ENCODE measurements at regions not wholly inside any gene's neighbourhood (a gene's known extent, or its start where the extent isn't known, plus 50 kb on each side); places are given as distances from the start of the nearest gene placed in this dataset.

DNA sequence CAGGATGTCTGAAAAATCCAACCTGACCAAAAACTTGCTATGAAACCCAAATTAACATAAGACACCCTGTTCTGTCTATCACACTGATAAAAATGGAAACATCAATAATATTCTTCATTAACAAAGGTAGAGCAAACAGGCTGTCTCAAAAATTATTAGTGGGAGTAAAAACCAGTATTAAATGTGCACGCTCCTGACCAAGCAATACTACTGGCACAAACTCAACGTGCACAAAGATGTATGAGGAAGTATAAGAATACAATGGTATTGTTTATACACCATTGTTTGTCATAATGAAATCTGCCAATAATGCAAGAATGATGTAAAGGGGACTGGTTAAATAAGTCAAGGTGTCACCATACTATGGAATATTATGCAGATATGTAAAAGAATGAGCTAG is 288.5 kb downstream of the MN1 start:
- Histone ChIP-seq H3K4me3 (ENCODE audit: low read length) (no peak overlapping the region), H2AFZ (ENCODE audit: low read length) (no peak overlapping the region), H3K4me1 (ENCODE audit: low read length) (no peaks in the 10 kb centered on the region), H3K27ac (ENCODE audit: low read length) (no peak overlapping the region), H3K4me2 (ENCODE audit: low read depth, low read length) (no peak overlapping the region), H4K20me1 (ENCODE audit: insufficient read depth, low read length) (no peaks in the 10 kb centered on the region), H3K36me3 (replicated peaks; ENCODE audit: insufficient read depth, low read length) (no peaks in the 10 kb centered on the region), H3K9me2 (replicated peaks; ENCODE audit: insufficient read depth, low read length) (no peaks in the 10 kb centered on the region), H3K9ac (ENCODE audit: low read length) (no peak overlapping the region), H3K79me2 (ENCODE audit: low read length) (no peaks in the 10 kb centered on the region), H3K27me3 (replicated peaks; ENCODE audit: insufficient read depth, low read length) (peaks cover 34% of the 10 kb centered on the region), H3F3A (ENCODE audit: insufficient read depth, low read length) (no peaks in the 10 kb centered on the region), H3K9me3 (replicated peaks; ENCODE audit: insufficient read depth, low read length) (no peaks in the 10 kb centered on the region)
- DNase-seq, result no peak
- TF ChIP-seq, protein P1, sequence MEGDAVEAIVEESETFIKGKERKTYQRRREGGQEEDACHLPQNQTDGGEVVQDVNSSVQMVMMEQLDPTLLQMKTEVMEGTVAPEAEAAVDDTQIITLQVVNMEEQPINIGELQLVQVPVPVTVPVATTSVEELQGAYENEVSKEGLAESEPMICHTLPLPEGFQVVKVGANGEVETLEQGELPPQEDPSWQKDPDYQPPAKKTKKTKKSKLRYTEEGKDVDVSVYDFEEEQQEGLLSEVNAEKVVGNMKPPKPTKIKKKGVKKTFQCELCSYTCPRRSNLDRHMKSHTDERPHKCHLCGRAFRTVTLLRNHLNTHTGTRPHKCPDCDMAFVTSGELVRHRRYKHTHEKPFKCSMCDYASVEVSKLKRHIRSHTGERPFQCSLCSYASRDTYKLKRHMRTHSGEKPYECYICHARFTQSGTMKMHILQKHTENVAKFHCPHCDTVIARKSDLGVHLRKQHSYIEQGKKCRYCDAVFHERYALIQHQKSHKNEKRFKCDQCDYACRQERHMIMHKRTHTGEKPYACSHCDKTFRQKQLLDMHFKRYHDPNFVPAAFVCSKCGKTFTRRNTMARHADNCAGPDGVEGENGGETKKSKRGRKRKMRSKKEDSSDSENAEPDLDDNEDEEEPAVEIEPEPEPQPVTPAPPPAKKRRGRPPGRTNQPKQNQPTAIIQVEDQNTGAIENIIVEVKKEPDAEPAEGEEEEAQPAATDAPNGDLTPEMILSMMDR (IDR thresholded peaks at IDR 0.05; ENCODE audit: low read length), result no peak
- TF ChIP-seq EZH2 (optimal IDR thresholded peaks at IDR 0.05; ENCODE audit: low read depth, low read length), result no peak
- no peak for TF ChIP-seq EZH2phosphoT487 (IDR thresholded peaks at IDR 0.05; ENCODE audit: low read length)

DNA sequence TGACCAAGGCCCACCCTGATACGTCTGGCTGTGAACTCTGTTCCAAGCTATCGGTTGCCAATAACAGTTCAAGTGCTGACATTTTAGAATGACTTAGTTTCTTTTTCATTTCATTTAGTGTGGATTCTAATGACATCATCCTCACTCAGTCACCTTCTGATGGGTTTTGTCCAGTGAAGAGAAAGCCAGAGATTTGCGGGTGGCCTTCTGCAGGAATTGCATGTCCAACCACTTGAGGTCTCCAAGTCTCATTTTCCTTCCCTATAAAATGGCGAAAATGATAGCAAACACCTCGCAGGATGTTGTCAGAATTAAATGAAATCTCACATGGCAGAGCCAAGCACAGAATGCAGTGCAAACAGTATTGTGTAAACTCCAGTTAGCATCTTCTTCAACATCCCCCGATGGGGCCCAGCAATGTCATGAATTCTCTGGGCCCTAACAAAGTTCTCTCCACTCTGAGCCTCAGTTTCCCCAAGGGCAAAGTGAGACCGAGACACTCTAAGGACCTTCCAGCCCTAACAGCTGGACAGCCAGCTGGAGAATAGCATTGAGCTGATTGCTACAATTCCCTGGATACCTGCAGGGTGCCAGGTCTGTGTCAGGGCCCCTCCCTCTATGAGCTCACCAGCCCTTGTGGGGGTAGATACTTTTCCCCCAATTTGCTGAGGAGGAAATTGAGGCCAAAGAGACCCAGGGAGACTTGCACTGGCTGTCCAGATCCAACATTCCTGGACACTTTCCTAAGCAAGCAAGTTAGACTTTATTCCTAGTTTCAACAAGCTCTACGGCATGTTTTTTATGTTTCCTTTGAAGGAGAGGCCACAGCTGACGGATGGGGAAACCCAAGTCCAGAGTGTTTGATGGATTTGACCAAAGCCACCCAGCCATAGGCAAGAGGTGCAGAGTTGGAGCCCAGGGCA is 286.7 kb downstream of the MN1 start:
- H3K4me3 ChIP-seq (ENCODE audit: low read length), result no peak overlapping the region
- no peaks in the 10 kb centered on the region for H4K20me1 ChIP-seq (ENCODE audit: insufficient read depth, low read length)
- no peaks in the 10 kb centered on the region for H3K9me2 ChIP-seq (replicated peaks; ENCODE audit: insufficient read depth, low read length)
- peaks cover 28% of the 10 kb centered on the region for H3K27me3 ChIP-seq (replicated peaks; ENCODE audit: insufficient read depth, low read length)
- H3F3A ChIP-seq (ENCODE audit: insufficient read depth, low read length), result no peaks in the 10 kb centered on the region
- no peaks in the 10 kb centered on the region for H3K4me1 ChIP-seq (ENCODE audit: low read length)
- H3K4me2 ChIP-seq (ENCODE audit: low read depth, low read length), result no peak overlapping the region
- H3K36me3 ChIP-seq (replicated peaks; ENCODE audit: insufficient read depth, low read length), result no peaks in the 10 kb centered on the region
- H2AFZ ChIP-seq (ENCODE audit: low read length), result no peak overlapping the region
- no peak for TF ChIP-seq EZH2 (optimal IDR thresholded peaks at IDR 0.05; ENCODE audit: low read depth, low read length)
- TF ChIP-seq, protein P1 (IDR thresholded peaks at IDR 0.05; ENCODE audit: low read length), result no peak
- TF ChIP-seq EZH2phosphoT487 (IDR thresholded peaks at IDR 0.05; ENCODE audit: low read length), result no peak
- H3K9me3 ChIP-seq (replicated peaks; ENCODE audit: insufficient read depth, low read length), result no peaks in the 10 kb centered on the region
- H3K79me2 ChIP-seq (ENCODE audit: low read length), result no peaks in the 10 kb centered on the region
- H3K9ac ChIP-seq (ENCODE audit: low read length), result no peak overlapping the region
- H3K27ac ChIP-seq (ENCODE audit: low read length), result no peak overlapping the region
- DNase-seq, result no peak

DNA sequence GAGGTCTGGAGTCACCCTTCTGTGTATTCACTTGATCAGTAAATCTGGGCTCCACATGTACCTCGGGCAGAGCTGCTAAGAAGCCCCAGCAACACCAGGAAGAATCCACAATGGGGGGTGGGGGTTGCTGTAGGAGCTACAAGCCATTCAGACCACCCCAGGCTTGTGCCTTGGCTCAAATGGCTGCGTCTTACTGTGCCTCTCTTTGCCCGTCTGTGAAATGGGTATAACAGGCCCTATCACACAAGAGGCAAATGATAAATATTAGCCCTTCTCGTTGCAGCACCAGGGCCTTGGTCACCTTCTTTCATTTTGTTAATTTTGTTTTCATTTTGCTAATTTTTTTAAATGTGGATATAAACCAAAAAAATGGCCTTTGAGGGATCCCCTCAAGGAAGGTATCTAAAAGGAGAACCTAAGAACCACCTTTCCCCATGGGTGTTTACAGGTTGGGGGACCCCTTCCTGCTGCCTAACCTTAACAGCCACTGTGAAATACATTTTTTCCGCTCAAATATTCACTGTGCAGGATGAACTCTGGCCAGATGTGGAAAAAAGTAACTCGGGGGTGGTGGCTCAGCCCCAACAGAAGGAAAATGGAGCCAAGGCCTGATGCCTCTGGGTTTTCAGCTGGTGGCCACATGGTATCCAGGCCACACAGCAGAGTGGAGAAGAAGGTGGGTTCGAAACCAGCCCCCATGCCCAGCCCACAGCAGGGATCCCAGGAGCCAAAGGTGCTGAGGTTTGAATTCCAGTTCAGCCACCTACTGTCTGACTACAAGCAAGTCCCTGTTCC is 284.0 kb downstream of the MN1 start:
- no peak for DNase-seq
- no peak overlapping the region for H3K9ac ChIP-seq (ENCODE audit: low read length)
- H3K9me3 ChIP-seq (replicated peaks; ENCODE audit: insufficient read depth, low read length), result no peaks in the 10 kb centered on the region
- no peaks in the 10 kb centered on the region for H3K79me2 ChIP-seq (ENCODE audit: low read length)
- no peaks in the 10 kb centered on the region for H3K36me3 ChIP-seq (replicated peaks; ENCODE audit: insufficient read depth, low read length)
- TF ChIP-seq, protein P1 (IDR thresholded peaks at IDR 0.05; ENCODE audit: low read length), result no peak
- no peak for TF ChIP-seq EZH2 (optimal IDR thresholded peaks at IDR 0.05; ENCODE audit: low read depth, low read length)
- no peak overlapping the region for H2AFZ ChIP-seq (ENCODE audit: low read length)
- no peaks in the 10 kb centered on the region for H3K9me2 ChIP-seq (replicated peaks; ENCODE audit: insufficient read depth, low read length)
- H3K4me2 ChIP-seq (ENCODE audit: low read depth, low read length), result no peak overlapping the region
- H4K20me1 ChIP-seq (ENCODE audit: insufficient read depth, low read length), result no peaks in the 10 kb centered on the region
- H3K4me3 ChIP-seq (ENCODE audit: low read length), result no peak overlapping the region
- no peaks in the 10 kb centered on the region for H3K4me1 ChIP-seq (ENCODE audit: low read length)
- peaks cover 33% of the 10 kb centered on the region for H3K27me3 ChIP-seq (replicated peaks; ENCODE audit: insufficient read depth, low read length)
- H3F3A ChIP-seq (ENCODE audit: insufficient read depth, low read length), result no peaks in the 10 kb centered on the region
- H3K27ac ChIP-seq (ENCODE audit: low read length), result no peak overlapping the region

Data from MM.1S (cell line).